ENCODE measurements at regions not wholly inside any gene's neighbourhood (a gene's known extent, or its start where the extent isn't known, plus 50 kb on each side); places are given as distances from the start of the nearest gene placed in this dataset.

- no peak for DNase-seq
- no peak overlapping the region for H3K4me3 ChIP-seq
- no peak overlapping the region for H3K9ac ChIP-seq (ENCODE audit: insufficient read depth in 1 of 2, low read length in 2 of 2)
- 93 to 94% methylated on average over 2 of the region's 2 CpGs for WGBS, 2 donors
- H3K36me3 ChIP-seq (ENCODE audit: control insufficient read depth in 4 of 4, insufficient read depth in 4 of 4, low read length in 4 of 4), result no peaks in the 10 kb centered on the region
- no peak for ATAC-seq (ENCODE audit: insufficient read depth, low FRiP score)
- no peak for TF ChIP-seq CTCF (IDR thresholded peaks at IDR 0.05; ENCODE audit: control extremely low read depth, extremely low read depth)
- H3K27me3 ChIP-seq (ENCODE audit: control insufficient read depth in 3 of 3, insufficient read depth in 3 of 3, low read length in 2 of 3), result no peaks in the 10 kb centered on the region
- H3K4me1 ChIP-seq (ENCODE audit: control insufficient read depth in 5 of 5, insufficient read depth in 5 of 5, low read length in 5 of 5), result peaks cover 5 to 17% (median 7%) of the 10 kb centered on the region in 5 donors
- H3K27ac ChIP-seq (ENCODE audit: low read depth in 1 of 2, low read length in 1 of 2), result no peak overlapping the region
- no peaks in the 10 kb centered on the region for H3K9me3 ChIP-seq (ENCODE audit: control insufficient read depth in 4 of 4, insufficient read depth in 3 of 4, low read length in 3 of 4)
These were observed 116.2 kb upstream of the SIRPG start for GRCh38 chr20:1773816-1774215.

GRCh38 chr20:1769491-1769890 is 111.9 kb upstream of the SIRPG start:
- DNase-seq, result no peak
- H3K4me1 ChIP-seq (ENCODE audit: control insufficient read depth in 5 of 5, insufficient read depth in 5 of 5, low read length in 5 of 5), result no peaks in the 10 kb centered on the region
- H3K9ac ChIP-seq (ENCODE audit: insufficient read depth in 1 of 2, low read length in 2 of 2), result no peak overlapping the region
- no peaks in the 10 kb centered on the region for H3K9me3 ChIP-seq (ENCODE audit: control insufficient read depth in 4 of 4, insufficient read depth in 3 of 4, low read length in 3 of 4)
- H3K4me3 ChIP-seq, result no peak overlapping the region
- H3K27ac ChIP-seq (ENCODE audit: low read depth in 1 of 2, low read length in 1 of 2), result no peak overlapping the region
- no peak for ATAC-seq (ENCODE audit: insufficient read depth, low FRiP score)
- H3K27me3 ChIP-seq (ENCODE audit: control insufficient read depth in 3 of 3, insufficient read depth in 3 of 3, low read length in 2 of 3), result no peaks in the 10 kb centered on the region
- no peak for TF ChIP-seq CTCF (IDR thresholded peaks at IDR 0.05; ENCODE audit: control extremely low read depth, extremely low read depth)
- no peaks in the 10 kb centered on the region for H3K36me3 ChIP-seq (ENCODE audit: control insufficient read depth in 4 of 4, insufficient read depth in 4 of 4, low read length in 4 of 4)
- WGBS, 2 donors, result 95 to 96% methylated on average over 3 of the region's 3 CpGs

- H3K27me3 ChIP-seq (ENCODE audit: control insufficient read depth in 3 of 3, insufficient read depth in 3 of 3, low read length in 2 of 3), result no peaks in the 10 kb centered on the region
- H3K9ac ChIP-seq (ENCODE audit: insufficient read depth in 1 of 2, low read length in 2 of 2), result no peak overlapping the region
- TF ChIP-seq CTCF (IDR thresholded peaks at IDR 0.05; ENCODE audit: control extremely low read depth, extremely low read depth), result no peak
- no peaks in the 10 kb centered on the region for H3K4me1 ChIP-seq (ENCODE audit: control insufficient read depth in 5 of 5, insufficient read depth in 5 of 5, low read length in 5 of 5)
- H3K36me3 ChIP-seq (ENCODE audit: control insufficient read depth in 4 of 4, insufficient read depth in 4 of 4, low read length in 4 of 4), result no peaks in the 10 kb centered on the region
- H3K9me3 ChIP-seq (ENCODE audit: control insufficient read depth in 4 of 4, insufficient read depth in 3 of 4, low read length in 3 of 4), result no peaks in the 10 kb centered on the region
- WGBS, 2 donors, result 23 to 84% methylated on average over 1 of the region's 1 CpG
- H3K27ac ChIP-seq (ENCODE audit: low read depth in 1 of 2, low read length in 1 of 2), result no peak overlapping the region
- no peak overlapping the region for H3K4me3 ChIP-seq
- ATAC-seq (ENCODE audit: insufficient read depth, low FRiP score), result no peak
- DNase-seq, result no peak
These were observed 109.2 kb upstream of the SIRPG start for GRCh38 chr20:1766731-1767130.
